ENCODE measurements at regions not wholly inside any gene's neighbourhood (a gene's known extent, or its start where the extent isn't known, plus 50 kb on each side); places are given as distances from the start of the nearest gene placed in this dataset.

DNA sequence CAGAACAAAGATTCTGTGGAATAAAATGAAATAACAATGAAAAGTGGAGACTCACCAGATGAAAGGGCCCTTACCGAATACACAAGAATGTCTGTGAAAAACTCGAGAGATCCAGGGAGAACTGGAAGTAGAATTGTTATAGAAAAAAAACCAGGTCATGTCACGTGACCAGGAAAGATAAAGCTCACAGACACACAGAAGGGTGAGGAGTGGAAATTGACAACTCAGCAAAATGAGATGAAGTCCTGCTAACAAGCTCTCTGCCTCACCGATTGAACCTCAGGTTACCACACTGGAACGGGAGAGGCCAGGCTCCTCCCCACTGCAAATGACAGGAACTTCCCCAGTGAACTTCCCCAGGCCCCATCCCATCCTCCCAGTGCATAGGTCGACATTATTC is 1618.0 kb upstream of the PCDH10 start:
- Histone ChIP-seq H3K27ac (no peak overlapping the region), H3K4me1 (no peaks in the 10 kb centered on the region), H3K9me3 (no peaks in the 10 kb centered on the region), H3K4me3 (no peak overlapping the region), H3K27me3 (no peaks in the 10 kb centered on the region), H3K36me3 (no peaks in the 10 kb centered on the region)
- intact Hi-C loops (cut with DNase I): no loop called here
- no peak for DNase-seq
- WGBS, 2 donors: 82 to 89% methylated on average over 6 of the region's 6 CpGs
- TF ChIP-seq POLR2A (IDR thresholded peaks at IDR 0.05): no peak
- TF ChIP-seq, protein P1, sequence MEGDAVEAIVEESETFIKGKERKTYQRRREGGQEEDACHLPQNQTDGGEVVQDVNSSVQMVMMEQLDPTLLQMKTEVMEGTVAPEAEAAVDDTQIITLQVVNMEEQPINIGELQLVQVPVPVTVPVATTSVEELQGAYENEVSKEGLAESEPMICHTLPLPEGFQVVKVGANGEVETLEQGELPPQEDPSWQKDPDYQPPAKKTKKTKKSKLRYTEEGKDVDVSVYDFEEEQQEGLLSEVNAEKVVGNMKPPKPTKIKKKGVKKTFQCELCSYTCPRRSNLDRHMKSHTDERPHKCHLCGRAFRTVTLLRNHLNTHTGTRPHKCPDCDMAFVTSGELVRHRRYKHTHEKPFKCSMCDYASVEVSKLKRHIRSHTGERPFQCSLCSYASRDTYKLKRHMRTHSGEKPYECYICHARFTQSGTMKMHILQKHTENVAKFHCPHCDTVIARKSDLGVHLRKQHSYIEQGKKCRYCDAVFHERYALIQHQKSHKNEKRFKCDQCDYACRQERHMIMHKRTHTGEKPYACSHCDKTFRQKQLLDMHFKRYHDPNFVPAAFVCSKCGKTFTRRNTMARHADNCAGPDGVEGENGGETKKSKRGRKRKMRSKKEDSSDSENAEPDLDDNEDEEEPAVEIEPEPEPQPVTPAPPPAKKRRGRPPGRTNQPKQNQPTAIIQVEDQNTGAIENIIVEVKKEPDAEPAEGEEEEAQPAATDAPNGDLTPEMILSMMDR (IDR thresholded peaks at IDR 0.05): no peak

DNA sequence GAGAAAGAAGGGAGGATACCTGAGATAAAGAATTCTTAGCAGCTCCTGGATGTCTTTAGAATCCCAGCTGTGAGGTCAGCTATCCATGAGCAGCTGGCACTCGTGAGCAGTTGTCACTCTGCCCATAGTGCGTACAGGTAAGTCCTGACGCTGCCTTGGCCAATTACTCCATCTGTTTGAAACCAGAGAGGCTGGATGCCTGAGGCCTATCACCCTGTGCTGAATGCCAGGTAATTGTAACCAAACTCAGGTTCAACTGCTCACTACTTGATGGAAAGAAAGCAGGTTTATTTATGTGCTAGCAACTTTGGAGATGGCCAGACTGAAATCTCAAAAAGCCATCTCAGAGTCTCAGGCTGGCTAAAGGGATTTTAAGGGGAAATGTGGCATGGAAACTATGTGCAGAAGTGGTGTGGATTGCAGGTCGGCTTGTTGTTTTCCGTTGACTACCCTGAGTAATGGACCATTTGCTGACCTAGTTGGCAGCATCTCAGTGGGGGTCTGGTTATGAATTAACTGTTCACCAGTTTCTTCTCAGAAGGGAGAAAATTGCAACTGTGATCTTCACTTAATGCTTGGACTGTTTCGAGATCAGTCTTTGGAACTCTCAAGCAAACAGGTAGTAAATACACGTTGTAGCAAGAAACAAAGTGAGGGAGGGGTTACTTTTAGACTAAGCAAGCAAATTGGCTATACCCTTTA is 1614.0 kb upstream of the PCDH10 start:
- no peak for DNase-seq
- no peak for TF ChIP-seq POLR2A (IDR thresholded peaks at IDR 0.05)
- TF ChIP-seq, protein P1 (IDR thresholded peaks at IDR 0.05): no peak
- intact Hi-C loops (cut with DNase I): no loop called here
- Histone ChIP-seq H3K4me1 (no peaks in the 10 kb centered on the region), H3K4me3 (no peak overlapping the region), H3K27me3 (no peaks in the 10 kb centered on the region), H3K9me3 (no peaks in the 10 kb centered on the region), H3K27ac (no peak overlapping the region), H3K36me3 (no peaks in the 10 kb centered on the region)
- 72 to 84% methylated on average over 7 of the region's 7 CpGs for WGBS, 2 donors

DNA sequence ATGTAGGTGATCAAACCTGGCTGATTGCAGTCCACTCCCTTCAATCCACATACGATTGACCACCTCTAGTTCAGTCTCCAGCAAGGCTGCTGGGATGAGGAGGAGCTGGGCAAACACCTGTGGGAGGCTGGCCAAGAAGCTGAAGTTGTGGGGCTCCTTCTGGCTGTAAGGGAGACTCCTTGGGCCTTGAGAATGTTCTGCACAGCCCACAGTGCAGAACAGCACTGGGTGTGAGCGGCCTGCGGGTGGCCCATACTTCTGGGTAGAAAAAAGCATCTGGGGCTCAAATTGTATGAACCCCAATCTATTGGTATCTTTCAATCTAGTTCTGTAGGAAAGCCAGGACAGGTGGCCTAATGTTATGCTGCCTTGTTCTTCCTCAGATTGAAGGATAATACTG is 1608.8 kb upstream of the PCDH10 start:
- Histone ChIP-seq H3K9me3 (no peaks in the 10 kb centered on the region), H3K4me3 (no peak overlapping the region), H3K27me3 (no peaks in the 10 kb centered on the region), H3K27ac (no peak overlapping the region), H3K4me1 (no peaks in the 10 kb centered on the region), H3K36me3 (no peaks in the 10 kb centered on the region)
- TF ChIP-seq POLR2A (IDR thresholded peaks at IDR 0.05): no peak
- TF ChIP-seq, protein P1 (IDR thresholded peaks at IDR 0.05): no peak
- 90 to 93% methylated on average over 3 of the region's 3 CpGs for WGBS, 2 donors
- DNase-seq: no peak
- intact Hi-C loops (cut with DNase I): no loop called here

DNA sequence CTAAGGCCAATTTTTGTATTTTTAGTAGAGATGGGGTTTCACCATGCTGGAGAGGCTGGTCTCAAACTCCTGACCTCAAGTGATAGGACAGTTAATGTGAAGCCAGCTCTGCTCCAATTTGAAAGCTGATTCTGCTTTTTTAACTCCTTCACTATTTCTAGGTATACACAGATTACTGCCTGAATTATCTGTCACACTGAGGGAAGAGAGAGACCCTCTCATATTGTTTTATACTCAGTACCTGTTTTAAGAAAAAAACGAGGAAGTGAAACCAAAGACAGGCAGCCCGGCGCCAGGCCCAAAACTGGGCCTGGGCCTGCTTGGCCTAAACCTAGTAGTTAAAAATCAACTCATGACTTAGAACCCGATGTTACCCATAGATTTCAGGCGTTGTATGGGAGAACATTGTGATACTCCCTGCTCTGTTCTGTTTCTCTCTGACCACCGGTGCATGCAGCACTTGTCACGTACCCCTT is 1601.5 kb upstream of the PCDH10 start:
- Histone ChIP-seq H3K36me3 (no peaks in the 10 kb centered on the region), H3K27me3 (no peaks in the 10 kb centered on the region), H3K4me1 (no peaks in the 10 kb centered on the region), H3K27ac (no peak overlapping the region), H3K4me3 (no peak overlapping the region), H3K9me3 (no peaks in the 10 kb centered on the region)
- intact Hi-C loops (cut with DNase I): no loop called here
- 81 to 87% methylated on average over 7 of the region's 7 CpGs for WGBS, 2 donors
- TF ChIP-seq, protein P1 (IDR thresholded peaks at IDR 0.05): no peak
- no peak for TF ChIP-seq POLR2A (IDR thresholded peaks at IDR 0.05)
- DNase-seq: no peak

DNA sequence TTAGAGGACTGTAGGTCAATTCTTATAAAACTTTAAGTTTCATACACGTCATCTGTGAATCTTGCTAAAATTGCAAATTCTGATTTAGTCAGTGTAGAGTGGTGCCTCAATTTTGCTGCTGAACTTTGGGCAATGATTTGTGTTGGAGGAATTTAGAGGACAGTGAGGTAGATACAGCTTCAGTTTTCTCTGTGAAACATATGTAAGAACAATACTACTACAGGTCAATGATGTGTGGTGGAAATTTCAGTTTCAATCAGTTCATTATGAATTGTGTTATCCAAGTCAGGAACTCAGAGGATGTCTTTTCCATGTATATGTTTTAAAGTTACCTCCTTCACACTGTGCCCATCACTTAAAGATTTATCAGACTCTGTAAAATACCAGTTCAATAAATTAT is 1597.8 kb upstream of the PCDH10 start:
- 82 to 95% methylated on average over 1 of the region's 1 CpG for WGBS, 2 donors
- Histone ChIP-seq H3K4me1 (no peaks in the 10 kb centered on the region), H3K36me3 (no peaks in the 10 kb centered on the region), H3K4me3 (no peak overlapping the region), H3K27ac (no peak overlapping the region), H3K27me3 (no peaks in the 10 kb centered on the region), H3K9me3 (no peaks in the 10 kb centered on the region)
- TF ChIP-seq, protein P1 (IDR thresholded peaks at IDR 0.05): no peak
- no peak for TF ChIP-seq POLR2A (IDR thresholded peaks at IDR 0.05)
- intact Hi-C loops (cut with DNase I): no loop called here
- DNase-seq: no peak
